ENCODE measurements at regions not wholly inside any gene's neighbourhood (a gene's known extent, or its start where the extent isn't known, plus 50 kb on each side); places are given as distances from the start of the nearest gene placed in this dataset.
"Not testable (repeated sequence)": the region's sequence is repeated elsewhere in the genome, so short reads cannot be mapped to it uniquely, and the experiment has no call there.

DNA sequence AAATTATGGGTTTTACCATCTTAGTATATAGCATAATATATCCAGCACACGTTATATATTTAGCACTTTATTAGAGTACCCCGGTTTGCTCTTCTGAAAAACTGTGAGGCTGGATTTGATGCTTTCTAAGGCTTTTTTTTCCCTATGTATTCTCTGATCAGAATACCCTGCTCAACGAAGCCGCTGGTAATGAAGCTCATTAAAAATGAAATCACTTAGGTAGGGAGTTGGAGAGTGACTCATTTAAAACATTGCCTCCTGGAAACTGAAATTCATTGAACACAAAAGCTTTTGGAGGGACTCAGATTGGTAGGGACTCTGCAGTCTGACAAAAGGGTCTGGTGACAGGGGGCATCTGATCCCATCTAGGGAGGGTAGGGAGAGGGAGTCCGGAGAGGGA lies 365.4 kb upstream of the MEX3C start:
- peaks cover 2% of the 10 kb centered on the region for H3K4me1 ChIP-seq
- TF ChIP-seq, protein P1, sequence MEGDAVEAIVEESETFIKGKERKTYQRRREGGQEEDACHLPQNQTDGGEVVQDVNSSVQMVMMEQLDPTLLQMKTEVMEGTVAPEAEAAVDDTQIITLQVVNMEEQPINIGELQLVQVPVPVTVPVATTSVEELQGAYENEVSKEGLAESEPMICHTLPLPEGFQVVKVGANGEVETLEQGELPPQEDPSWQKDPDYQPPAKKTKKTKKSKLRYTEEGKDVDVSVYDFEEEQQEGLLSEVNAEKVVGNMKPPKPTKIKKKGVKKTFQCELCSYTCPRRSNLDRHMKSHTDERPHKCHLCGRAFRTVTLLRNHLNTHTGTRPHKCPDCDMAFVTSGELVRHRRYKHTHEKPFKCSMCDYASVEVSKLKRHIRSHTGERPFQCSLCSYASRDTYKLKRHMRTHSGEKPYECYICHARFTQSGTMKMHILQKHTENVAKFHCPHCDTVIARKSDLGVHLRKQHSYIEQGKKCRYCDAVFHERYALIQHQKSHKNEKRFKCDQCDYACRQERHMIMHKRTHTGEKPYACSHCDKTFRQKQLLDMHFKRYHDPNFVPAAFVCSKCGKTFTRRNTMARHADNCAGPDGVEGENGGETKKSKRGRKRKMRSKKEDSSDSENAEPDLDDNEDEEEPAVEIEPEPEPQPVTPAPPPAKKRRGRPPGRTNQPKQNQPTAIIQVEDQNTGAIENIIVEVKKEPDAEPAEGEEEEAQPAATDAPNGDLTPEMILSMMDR (IDR thresholded peaks at IDR 0.05), result no peak
- H3K27me3 ChIP-seq (ENCODE audit: control insufficient read depth, insufficient read depth, low read length), result no peaks in the 10 kb centered on the region
- no peak overlapping the region for H3K4me3 ChIP-seq (ENCODE audit: low read depth, low read length)
- H3K4me2 ChIP-seq (ENCODE audit: low read length), result no peak overlapping the region
- no peak overlapping the region for H2AFZ ChIP-seq
- no peaks in the 10 kb centered on the region for H3K9me3 ChIP-seq (ENCODE audit: control insufficient read depth, low read length)
- no peak overlapping the region for H3K27ac ChIP-seq
- H3K36me3 ChIP-seq (ENCODE audit: control insufficient read depth, insufficient read depth, low read length), result no peaks in the 10 kb centered on the region
- no peaks in the 10 kb centered on the region for H3K79me2 ChIP-seq
- no peak overlapping the region for H3K9ac ChIP-seq

DNA sequence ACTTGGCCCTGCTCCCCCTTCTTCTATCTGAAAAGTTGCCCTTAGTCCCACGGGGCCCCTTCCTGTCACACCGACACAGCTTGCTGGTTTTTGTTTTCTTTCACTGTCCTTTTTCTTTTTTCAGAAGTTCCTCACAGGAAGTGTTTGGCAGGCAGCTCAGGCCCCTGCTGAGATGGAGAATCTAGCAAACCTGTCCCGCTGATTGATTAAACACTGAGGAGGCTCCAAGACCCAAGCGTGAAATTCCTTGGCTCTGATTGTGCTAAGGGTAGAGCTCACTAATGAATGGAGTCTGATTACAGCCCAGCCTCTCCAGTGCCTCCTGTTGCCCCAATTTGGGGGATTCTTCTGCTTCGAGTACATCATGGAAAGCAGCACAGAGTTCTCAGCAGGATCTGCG lies 365.9 kb upstream of the MEX3C start:
- Histone ChIP-seq H3K36me3 (ENCODE audit: control insufficient read depth, insufficient read depth, low read length) (no peaks in the 10 kb centered on the region), H2AFZ (no peak overlapping the region), H3K4me1 (peaks cover 2% of the 10 kb centered on the region), H3K9me3 (ENCODE audit: control insufficient read depth, low read length) (no peaks in the 10 kb centered on the region), H3K27ac (no peak overlapping the region), H3K4me2 (ENCODE audit: low read length) (no peak overlapping the region), H3K9ac (no peak overlapping the region), H3K79me2 (no peaks in the 10 kb centered on the region), H3K4me3 (ENCODE audit: low read depth, low read length) (no peak overlapping the region), H3K27me3 (ENCODE audit: control insufficient read depth, insufficient read depth, low read length) (no peaks in the 10 kb centered on the region)
- TF ChIP-seq, protein P1 (IDR thresholded peaks at IDR 0.05), result no peak

DNA sequence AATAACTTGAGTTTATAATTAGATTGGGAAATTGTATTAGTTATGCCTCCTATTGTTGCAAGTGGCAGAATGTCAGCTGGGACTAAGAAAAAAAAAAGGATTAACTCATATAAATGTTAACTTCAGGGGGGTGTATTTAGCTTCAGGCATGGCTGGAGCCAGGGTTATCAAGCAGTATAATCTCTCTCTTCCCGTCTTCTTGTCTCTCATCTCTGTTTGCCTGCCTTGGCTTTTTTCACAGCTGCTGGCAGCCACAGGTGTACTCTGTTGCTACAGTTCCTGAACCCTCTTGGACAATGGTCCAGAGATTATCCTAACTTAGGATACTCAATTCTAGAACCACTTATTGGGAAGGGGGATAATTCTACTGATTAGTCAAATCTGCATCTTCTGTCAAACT lies 370.7 kb upstream of the MEX3C start:
- no peaks in the 10 kb centered on the region for H3K4me1 ChIP-seq
- no peak overlapping the region for H3K4me2 ChIP-seq (ENCODE audit: low read length)
- H3K79me2 ChIP-seq, result no peaks in the 10 kb centered on the region
- TF ChIP-seq, protein P1 (IDR thresholded peaks at IDR 0.05), result no peak
- no peaks in the 10 kb centered on the region for H3K9me3 ChIP-seq (ENCODE audit: control insufficient read depth, low read length)
- H2AFZ ChIP-seq, result no peak overlapping the region
- H3K4me3 ChIP-seq (ENCODE audit: low read depth, low read length), result no peak overlapping the region
- H3K36me3 ChIP-seq (ENCODE audit: control insufficient read depth, insufficient read depth, low read length), result no peaks in the 10 kb centered on the region
- H3K27ac ChIP-seq, result no peak overlapping the region
- no peak overlapping the region for H3K9ac ChIP-seq
- no peaks in the 10 kb centered on the region for H3K27me3 ChIP-seq (ENCODE audit: control insufficient read depth, insufficient read depth, low read length)

DNA sequence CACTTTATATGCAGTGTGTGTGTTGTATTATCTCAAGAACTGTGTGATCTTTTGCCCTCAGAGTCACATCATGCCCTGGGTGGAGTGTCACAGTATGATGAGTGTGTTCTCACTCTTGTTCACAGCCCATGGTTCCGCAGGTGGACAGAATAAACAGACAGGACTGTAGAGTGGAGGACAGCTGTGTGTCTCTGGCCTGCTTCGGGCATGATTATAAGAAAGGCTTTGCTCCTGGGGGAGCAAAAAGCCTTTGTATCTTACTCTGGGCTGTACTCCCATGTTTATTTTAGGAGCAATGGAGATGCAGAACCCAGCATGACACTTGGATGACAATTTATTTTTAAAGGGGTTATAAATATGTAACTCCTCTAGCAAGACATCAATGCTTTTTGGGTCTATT lies 371.7 kb upstream of the MEX3C start:
- Histone ChIP-seq H3K36me3 (ENCODE audit: control insufficient read depth, insufficient read depth, low read length) (no peaks in the 10 kb centered on the region), H3K79me2 (no peaks in the 10 kb centered on the region), H3K27ac (no peak overlapping the region), H3K4me1 (no peaks in the 10 kb centered on the region), H3K4me2 (ENCODE audit: low read length) (no peak overlapping the region), H2AFZ (no peak overlapping the region), H3K9ac (no peak overlapping the region), H3K9me3 (ENCODE audit: control insufficient read depth, low read length) (no peaks in the 10 kb centered on the region), H3K4me3 (ENCODE audit: low read depth, low read length) (no peak overlapping the region), H3K27me3 (ENCODE audit: control insufficient read depth, insufficient read depth, low read length) (no peaks in the 10 kb centered on the region)
- TF ChIP-seq, protein P1 (IDR thresholded peaks at IDR 0.05), result no peak

DNA sequence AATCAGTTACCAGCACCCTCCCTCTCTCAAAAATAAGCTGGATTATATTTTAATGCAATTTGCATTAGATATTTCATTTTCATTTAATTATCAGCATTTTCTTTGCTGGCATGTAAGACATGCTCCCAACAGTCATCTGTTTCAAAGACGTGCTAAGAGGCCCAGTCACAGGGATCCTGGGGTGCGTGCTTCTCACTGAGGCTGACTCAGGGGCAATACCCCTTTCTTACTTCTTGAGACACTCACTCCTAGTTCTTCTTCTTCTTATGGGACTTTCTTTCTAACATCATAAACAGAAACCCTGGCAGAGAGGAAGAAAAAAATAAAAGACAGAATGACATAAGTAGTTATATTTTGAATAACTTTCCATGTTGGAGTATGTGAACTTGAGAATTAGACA lies 372.1 kb upstream of the MEX3C start:
- Histone ChIP-seq H3K79me2 (no peaks in the 10 kb centered on the region), H3K27me3 (ENCODE audit: control insufficient read depth, insufficient read depth, low read length) (no peaks in the 10 kb centered on the region), H3K4me3 (ENCODE audit: low read depth, low read length) (no peak overlapping the region), H3K36me3 (ENCODE audit: control insufficient read depth, insufficient read depth, low read length) (no peaks in the 10 kb centered on the region), H3K9me3 (ENCODE audit: control insufficient read depth, low read length) (no peaks in the 10 kb centered on the region), H2AFZ (no peak overlapping the region), H3K4me2 (ENCODE audit: low read length) (no peak overlapping the region), H3K27ac (no peak overlapping the region), H3K4me1 (no peaks in the 10 kb centered on the region), H3K9ac (no peak overlapping the region)
- TF ChIP-seq, protein P1 (IDR thresholded peaks at IDR 0.05), result no peak

DNA sequence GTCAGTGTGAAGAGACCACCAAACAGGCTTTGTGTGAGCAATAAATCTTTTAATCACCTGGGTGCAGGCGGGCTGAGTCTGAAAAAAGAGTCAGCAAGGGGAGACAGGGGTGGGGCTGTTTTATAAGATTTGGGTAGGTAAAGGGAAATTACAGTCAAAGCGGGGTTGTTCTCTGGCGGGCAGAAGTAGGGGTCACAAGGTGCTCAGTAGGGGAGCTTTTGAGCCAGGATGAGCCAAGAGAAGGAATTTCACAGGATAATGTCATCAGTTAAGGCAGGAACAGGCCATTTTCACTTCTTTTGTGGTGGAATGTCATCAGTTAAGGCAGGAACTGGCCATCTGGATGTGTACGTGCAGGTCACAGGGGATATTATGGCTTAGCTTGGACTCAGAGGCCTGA lies 372.6 kb upstream of the MEX3C start:
- not testable (repeated sequence) for H3K4me1 ChIP-seq, H3K27ac ChIP-seq

DNA sequence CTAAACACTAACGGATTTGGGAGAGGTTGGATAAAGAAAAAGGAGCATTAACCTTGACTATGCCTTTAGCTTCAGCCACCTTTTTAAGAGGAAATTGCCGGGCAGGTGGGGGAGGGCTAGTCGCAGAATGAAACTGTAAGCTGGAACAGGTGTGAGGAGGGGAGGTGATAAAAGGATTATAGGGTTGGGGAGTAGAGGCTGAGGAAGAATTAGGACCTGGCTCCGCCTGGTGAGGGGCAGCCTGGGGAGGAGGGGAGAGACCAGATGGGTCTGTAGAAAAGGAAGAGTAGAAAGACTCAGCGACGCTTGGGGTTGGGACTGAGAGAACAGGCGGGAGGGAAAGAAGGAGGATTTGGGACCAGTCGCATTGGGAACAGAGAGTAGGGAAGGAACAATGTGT lies 376.4 kb upstream of the MEX3C start:
- not testable (repeated sequence) for H3K4me2 ChIP-seq (ENCODE audit: low read length); H3K4me1 ChIP-seq; H3K27ac ChIP-seq; H3K36me3 ChIP-seq (ENCODE audit: control insufficient read depth, insufficient read depth, low read length); H3K27me3 ChIP-seq (ENCODE audit: control insufficient read depth, insufficient read depth, low read length); H3K4me3 ChIP-seq (ENCODE audit: low read depth, low read length); H3K9me3 ChIP-seq (ENCODE audit: control insufficient read depth, low read length); H3K9ac ChIP-seq; H3K79me2 ChIP-seq; H2AFZ ChIP-seq

More for the DNA sequence above, 372.6 kb upstream of the MEX3C start:
- H3K4me2 ChIP-seq (ENCODE audit: low read length); H3K27me3 ChIP-seq (ENCODE audit: control insufficient read depth, insufficient read depth, low read length); H2AFZ ChIP-seq; H3K36me3 ChIP-seq (ENCODE audit: control insufficient read depth, insufficient read depth, low read length); H3K4me3 ChIP-seq (ENCODE audit: low read depth, low read length); H3K9me3 ChIP-seq (ENCODE audit: control insufficient read depth, low read length); H3K79me2 ChIP-seq; H3K9ac ChIP-seq: not testable (repeated sequence)

Data from parathyroid adenoma (tissue), 2 donors.